ENCODE measurements at regions not wholly inside any gene's neighbourhood (a gene's known extent, or its start where the extent isn't known, plus 50 kb on each side); places are given as distances from the start of the nearest gene placed in this dataset.

- intact Hi-C loops (cut with micrococcal nuclease), result no loop called here
- Histone ChIP-seq H3K4me2 (replicated peaks; ENCODE audit: extremely low read depth, low read length, poor library complexity, severe bottlenecking) (no peak overlapping the region), H4K20me1 (ENCODE audit: insufficient read depth, low read length) (no peaks in the 10 kb centered on the region), H3K4me3 (replicated peaks in 1 of 3; ENCODE audit: low read depth in 2 of 3, low read length in 3 of 3) (no peak overlapping the region), H2AFZ (ENCODE audit: insufficient read depth, low read depth, low read length, poor library complexity, severe bottlenecking) (no peak overlapping the region), H3K9me3 (replicated peaks in 1 of 2; ENCODE audit: control insufficient read depth in 1 of 2, insufficient read depth in 1 of 2, low read length in 2 of 2) (no peaks in the 10 kb centered on the region), H3K27me3 (ENCODE audit: control insufficient read depth in 2 of 2, insufficient read depth in 2 of 2, low read length in 2 of 2) (no peaks in the 10 kb centered on the region), H3K27ac (ENCODE audit: low read depth in 1 of 2, low read length in 2 of 2) (no peak overlapping the region), H3K9ac (ENCODE audit: insufficient read depth, low read length, poor library complexity, severe bottlenecking) (no peak overlapping the region), H3K79me2 (ENCODE audit: insufficient read depth, low read length) (no peaks in the 10 kb centered on the region), H3K36me3 (replicated peaks in 1 of 2; ENCODE audit: control insufficient read depth in 1 of 2, insufficient read depth in 2 of 2, low read length in 2 of 2) (no peaks in the 10 kb centered on the region), H3K4me1 (ENCODE audit: control insufficient read depth in 1 of 2, insufficient read depth in 2 of 2, low read length in 2 of 2) (peaks cover 0 to 5% of the 10 kb centered on the region in 2 donors)
- peaks cover 5 to 18% (median 6%) of the 10 kb centered on the region in 3 donors for H3K27me3 Mint-ChIP-seq (ENCODE audit: low read depth in 3 of 3)
- peaks cover 4% of the 10 kb centered on the region for H3K4me1 Mint-ChIP-seq
- H3K36me3 Mint-ChIP-seq, result no peaks in the 10 kb centered on the region
- no peak for DNase-seq
- WGBS (ENCODE audit: insufficient coverage), result 97% methylated on average over 15 of the region's 20 CpGs
- TF ChIP-seq CTCF (IDR thresholded peaks at IDR 0.05), result no peak
- no peak overlapping the region for H3K4me3 Mint-ChIP-seq
- peaks cover 0 to 1% (median 0%) of the 10 kb centered on the region in 7 donors for H3K9me3 Mint-ChIP-seq
- H3K27ac Mint-ChIP-seq, result no peak overlapping the region
Observed at GRCh38 chr22:23401111-23401909, 178.8 kb downstream of the IGLL1 start.

GRCh38 chr22:23400286-23400981 lies 179.7 kb downstream of the IGLL1 start:
- Histone ChIP-seq H3K9ac (ENCODE audit: insufficient read depth, low read length, poor library complexity, severe bottlenecking) (no peak overlapping the region), H3K27me3 (ENCODE audit: control insufficient read depth in 2 of 2, insufficient read depth in 2 of 2, low read length in 2 of 2) (no peaks in the 10 kb centered on the region), H2AFZ (ENCODE audit: insufficient read depth, low read depth, low read length, poor library complexity, severe bottlenecking) (no peak overlapping the region), H3K4me1 (ENCODE audit: control insufficient read depth in 1 of 2, insufficient read depth in 2 of 2, low read length in 2 of 2) (peaks cover 0 to 5% of the 10 kb centered on the region in 2 donors), H3K9me3 (replicated peaks in 1 of 2; ENCODE audit: control insufficient read depth in 1 of 2, insufficient read depth in 1 of 2, low read length in 2 of 2) (no peaks in the 10 kb centered on the region), H3K79me2 (ENCODE audit: insufficient read depth, low read length) (no peaks in the 10 kb centered on the region), H3K4me2 (replicated peaks; ENCODE audit: extremely low read depth, low read length, poor library complexity, severe bottlenecking) (no peak overlapping the region), H4K20me1 (ENCODE audit: insufficient read depth, low read length) (no peaks in the 10 kb centered on the region), H3K27ac (ENCODE audit: low read depth in 1 of 2, low read length in 2 of 2) (no peak overlapping the region), H3K36me3 (replicated peaks in 1 of 2; ENCODE audit: control insufficient read depth in 1 of 2, insufficient read depth in 2 of 2, low read length in 2 of 2) (no peaks in the 10 kb centered on the region), H3K4me3 (replicated peaks in 1 of 3; ENCODE audit: low read depth in 2 of 3, low read length in 3 of 3) (no peak overlapping the region)
- WGBS (ENCODE audit: insufficient coverage), result 82% methylated on average over 22 of the region's 23 CpGs
- no peak overlapping the region for H3K27ac Mint-ChIP-seq
- intact Hi-C loops (cut with micrococcal nuclease), result no loop called here
- peaks cover 5 to 17% (median 6%) of the 10 kb centered on the region in 3 donors for H3K27me3 Mint-ChIP-seq (ENCODE audit: low read depth in 3 of 3)
- no peak overlapping the region for H3K4me3 Mint-ChIP-seq
- DNase-seq, result no peak
- H3K9me3 Mint-ChIP-seq, result peaks cover 0 to 1% (median 0%) of the 10 kb centered on the region in 7 donors
- H3K4me1 Mint-ChIP-seq, result peaks cover 4% of the 10 kb centered on the region
- TF ChIP-seq CTCF (IDR thresholded peaks at IDR 0.05), result no peak
- no peaks in the 10 kb centered on the region for H3K36me3 Mint-ChIP-seq
